ENCODE measurements at regions not wholly inside any gene's neighbourhood (a gene's known extent, or its start where the extent isn't known, plus 50 kb on each side); places are given as distances from the start of the nearest gene placed in this dataset.

GRCh38 chr9:108399851-108400250 is 455.9 kb downstream of the ACTL7B start:
- no peaks in the 10 kb centered on the region for H3K79me2 ChIP-seq (ENCODE audit: control insufficient read depth, low read length)
- H3K4me3 ChIP-seq (ENCODE audit: low read length), result no peak overlapping the region
- no peaks in the 10 kb centered on the region for H3K4me1 ChIP-seq (ENCODE audit: control insufficient read depth, low read length)
- H3K9me3 ChIP-seq (ENCODE audit: control insufficient read depth, insufficient read depth, low read length), result no peaks in the 10 kb centered on the region
- H3K4me2 ChIP-seq (ENCODE audit: low read length), result no peak overlapping the region
- no peaks in the 10 kb centered on the region for H3F3A ChIP-seq (ENCODE audit: control insufficient read depth, insufficient read depth)
- no peaks in the 10 kb centered on the region for H3K27me3 ChIP-seq (ENCODE audit: control insufficient read depth, low read length)
- H3K9me2 ChIP-seq (replicated peaks; ENCODE audit: control insufficient read depth, low read length), result no peaks in the 10 kb centered on the region
- H3K36me3 ChIP-seq (ENCODE audit: control insufficient read depth, low read length), result no peaks in the 10 kb centered on the region
- H4K20me1 ChIP-seq (ENCODE audit: control insufficient read depth, insufficient read depth, low read depth, low read length), result no peaks in the 10 kb centered on the region
- no peak for TF ChIP-seq CTCF (IDR thresholded peaks at IDR 0.05; ENCODE audit: low read depth, low read length, poor library complexity, severe bottlenecking)
- TF ChIP-seq EZH2phosphoT487 (IDR thresholded peaks at IDR 0.05; ENCODE audit: borderline replicate concordance, low read length), result no peak
- no peak overlapping the region for H3K27ac ChIP-seq (ENCODE audit: low read depth, low read length)

DNA sequence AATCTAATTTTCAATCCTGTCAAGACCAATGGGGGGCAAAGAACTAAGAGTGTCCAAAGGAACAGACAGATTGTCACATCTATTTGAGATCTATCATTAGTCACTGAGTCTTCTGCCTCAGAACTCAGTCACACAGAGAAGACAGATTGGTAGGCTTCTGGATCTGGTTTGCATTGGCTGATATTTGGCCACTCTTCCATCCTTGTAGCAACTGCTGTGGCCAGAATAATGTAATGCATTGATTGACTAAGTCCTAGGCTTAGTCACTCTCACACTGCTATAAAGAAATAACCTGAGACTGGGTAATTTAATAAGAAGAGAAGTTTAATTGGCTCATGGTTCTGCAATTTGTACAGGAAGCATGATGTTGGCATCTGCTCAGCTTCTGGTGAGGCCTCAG is 458.5 kb downstream of the ACTL7B start:
- H3K4me1 ChIP-seq (ENCODE audit: control insufficient read depth, low read length), result no peaks in the 10 kb centered on the region

DNA sequence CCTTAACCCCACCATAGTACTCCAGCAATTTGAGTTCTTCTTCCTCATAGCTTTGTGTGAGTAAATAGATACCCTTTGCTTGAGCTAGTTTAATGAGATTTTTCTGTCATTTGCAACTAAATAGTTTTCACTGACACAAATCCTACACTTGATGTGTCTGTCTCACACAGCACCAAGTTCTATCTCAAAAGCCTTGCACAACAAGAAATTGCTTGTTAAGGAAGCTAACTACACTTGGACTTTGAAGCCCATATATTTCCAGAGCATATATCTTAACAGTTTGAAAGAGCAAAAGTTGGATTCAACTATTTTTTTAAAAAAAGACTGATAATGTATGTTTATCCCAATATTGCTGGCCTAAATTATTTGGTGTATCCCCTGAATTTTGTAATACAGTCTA is 459.2 kb downstream of the ACTL7B start:
- Histone ChIP-seq H4K20me1 (ENCODE audit: control insufficient read depth, insufficient read depth, low read depth, low read length) (no peaks in the 10 kb centered on the region), H3K9me2 (replicated peaks; ENCODE audit: control insufficient read depth, low read length) (no peaks in the 10 kb centered on the region), H3K36me3 (ENCODE audit: control insufficient read depth, low read length) (no peaks in the 10 kb centered on the region), H3F3A (ENCODE audit: control insufficient read depth, insufficient read depth) (no peaks in the 10 kb centered on the region), H3K4me1 (ENCODE audit: control insufficient read depth, low read length) (no peaks in the 10 kb centered on the region), H3K79me2 (ENCODE audit: control insufficient read depth, low read length) (no peaks in the 10 kb centered on the region), H3K4me3 (ENCODE audit: low read length) (no peak overlapping the region), H3K27me3 (ENCODE audit: control insufficient read depth, low read length) (no peaks in the 10 kb centered on the region), H3K9me3 (ENCODE audit: control insufficient read depth, insufficient read depth, low read length) (no peaks in the 10 kb centered on the region), H3K4me2 (ENCODE audit: low read length) (no peak overlapping the region), H3K27ac (ENCODE audit: low read depth, low read length) (no peak overlapping the region)
- TF ChIP-seq EZH2phosphoT487 (IDR thresholded peaks at IDR 0.05; ENCODE audit: borderline replicate concordance, low read length) (no peak), CTCF (IDR thresholded peaks at IDR 0.05; ENCODE audit: low read depth, low read length, poor library complexity, severe bottlenecking) (no peak)

More for the DNA sequence above, 458.5 kb downstream of the ACTL7B start:
- TF ChIP-seq EZH2phosphoT487 (IDR thresholded peaks at IDR 0.05; ENCODE audit: borderline replicate concordance, low read length) (no peak), CTCF (IDR thresholded peaks at IDR 0.05; ENCODE audit: low read depth, low read length, poor library complexity, severe bottlenecking) (no peak)
- Histone ChIP-seq H3K79me2 (ENCODE audit: control insufficient read depth, low read length) (no peaks in the 10 kb centered on the region), H3K9me2 (replicated peaks; ENCODE audit: control insufficient read depth, low read length) (no peaks in the 10 kb centered on the region), H4K20me1 (ENCODE audit: control insufficient read depth, insufficient read depth, low read depth, low read length) (no peaks in the 10 kb centered on the region), H3K36me3 (ENCODE audit: control insufficient read depth, low read length) (no peaks in the 10 kb centered on the region), H3K27me3 (ENCODE audit: control insufficient read depth, low read length) (no peaks in the 10 kb centered on the region), H3F3A (ENCODE audit: control insufficient read depth, insufficient read depth) (no peaks in the 10 kb centered on the region), H3K4me2 (ENCODE audit: low read length) (no peak overlapping the region), H3K27ac (ENCODE audit: low read depth, low read length) (no peak overlapping the region), H3K4me3 (ENCODE audit: low read length) (no peak overlapping the region), H3K9me3 (ENCODE audit: control insufficient read depth, insufficient read depth, low read length) (no peaks in the 10 kb centered on the region)

GRCh38 chr9:108396193-108396592 is 459.6 kb downstream of the ACTL7B start:
- no peaks in the 10 kb centered on the region for H3K79me2 ChIP-seq (ENCODE audit: control insufficient read depth, low read length)
- no peaks in the 10 kb centered on the region for H3K36me3 ChIP-seq (ENCODE audit: control insufficient read depth, low read length)
- no peak for TF ChIP-seq EZH2phosphoT487 (IDR thresholded peaks at IDR 0.05; ENCODE audit: borderline replicate concordance, low read length)
- TF ChIP-seq CTCF (IDR thresholded peaks at IDR 0.05; ENCODE audit: low read depth, low read length, poor library complexity, severe bottlenecking), result no peak
- H3K4me3 ChIP-seq (ENCODE audit: low read length), result no peak overlapping the region
- no peaks in the 10 kb centered on the region for H3K27me3 ChIP-seq (ENCODE audit: control insufficient read depth, low read length)
- no peaks in the 10 kb centered on the region for H3K9me2 ChIP-seq (replicated peaks; ENCODE audit: control insufficient read depth, low read length)
- no peak overlapping the region for H3K27ac ChIP-seq (ENCODE audit: low read depth, low read length)
- H3K9me3 ChIP-seq (ENCODE audit: control insufficient read depth, insufficient read depth, low read length), result no peaks in the 10 kb centered on the region
- no peaks in the 10 kb centered on the region for H4K20me1 ChIP-seq (ENCODE audit: control insufficient read depth, insufficient read depth, low read depth, low read length)
- H3K4me2 ChIP-seq (ENCODE audit: low read length), result no peak overlapping the region
- no peaks in the 10 kb centered on the region for H3K4me1 ChIP-seq (ENCODE audit: control insufficient read depth, low read length)
- no peaks in the 10 kb centered on the region for H3F3A ChIP-seq (ENCODE audit: control insufficient read depth, insufficient read depth)
